Gastrocnemius medialis (tissue), 4 donors: ENCODE measurements at regions not wholly inside any gene's neighbourhood (a gene's known extent, or its start where the extent isn't known, plus 50 kb on each side); places are given as distances from the start of the nearest gene placed in this dataset.

ENCODE experiments used
- CTCF ChIP-seq, 5 experiments: fragments of 450-650 bp in 3 of 5; fragments of 200-600 bp in 2 of 5; sonication (generic) in 2 of 5; IDR thresholded peaks in 4 of 5; conservative IDR thresholded peaks in 1 of 5; 1 replicate in 4 of 5; 2 replicates in 1 of 5; pipeline ENCODE4 v1.5.1; 2016 to 2019; ENCODE audit warnings: antibody characterized with exemption in 5 of 5, mild to moderate bottlenecking in 3 of 5, moderate library complexity in 3 of 5
- POLR2A ChIP-seq, 2 donors: fragments of 450-650 bp; IDR thresholded peaks; one replicate each; pipeline ENCODE4 v1.6.1; 2017; ENCODE audit warnings: antibody characterized with exemption in 2 of 2, mild to moderate bottlenecking in 2 of 2, moderate library complexity in 2 of 2

- TF ChIP-seq CTCF (IDR thresholded peaks at IDR 0.05 in 4 of 5, conservative IDR thresholded peaks at IDR 0.05 in 1 of 5) (no peak), POLR2A (IDR thresholded peaks at IDR 0.05) (no peak)
Observed at GRCh38 chr18:29164993-29165599, 988.2 kb upstream of the CDH2 start.
